ENCODE measurements at regions not wholly inside any gene's neighbourhood (a gene's known extent, or its start where the extent isn't known, plus 50 kb on each side); places are given as distances from the start of the nearest gene placed in this dataset.

DNA sequence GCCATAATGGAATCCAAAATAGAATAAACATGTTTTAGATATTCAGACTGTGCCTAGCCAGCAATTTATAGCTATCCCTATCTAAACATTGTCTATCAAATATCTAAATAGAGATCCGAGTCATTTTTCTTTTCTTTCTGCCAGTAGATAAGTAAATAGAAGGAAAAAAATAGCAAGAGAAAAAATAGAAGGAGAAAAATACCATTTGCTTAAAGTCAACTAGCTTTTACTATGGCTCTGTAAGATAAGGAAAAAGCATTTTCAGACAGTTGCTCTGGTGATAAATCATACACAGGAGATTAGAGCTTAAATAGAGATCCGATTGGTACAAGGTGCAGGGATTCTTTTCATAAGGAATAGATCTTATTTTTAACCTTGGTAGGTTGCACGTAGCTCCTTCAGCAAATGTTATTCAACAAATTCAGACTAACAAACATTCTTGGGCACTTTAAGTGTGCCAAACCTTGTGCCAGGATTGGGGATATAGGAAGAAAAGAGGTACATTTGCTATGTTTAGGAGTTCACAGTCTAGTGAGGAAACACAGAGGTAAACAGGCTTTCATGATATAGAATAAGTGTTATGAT lies 70.1 kb upstream of the CCDC190 start:
- no peak overlapping the region for H3K27ac ChIP-seq (replicated peaks)
- TF ChIP-seq, protein P1, sequence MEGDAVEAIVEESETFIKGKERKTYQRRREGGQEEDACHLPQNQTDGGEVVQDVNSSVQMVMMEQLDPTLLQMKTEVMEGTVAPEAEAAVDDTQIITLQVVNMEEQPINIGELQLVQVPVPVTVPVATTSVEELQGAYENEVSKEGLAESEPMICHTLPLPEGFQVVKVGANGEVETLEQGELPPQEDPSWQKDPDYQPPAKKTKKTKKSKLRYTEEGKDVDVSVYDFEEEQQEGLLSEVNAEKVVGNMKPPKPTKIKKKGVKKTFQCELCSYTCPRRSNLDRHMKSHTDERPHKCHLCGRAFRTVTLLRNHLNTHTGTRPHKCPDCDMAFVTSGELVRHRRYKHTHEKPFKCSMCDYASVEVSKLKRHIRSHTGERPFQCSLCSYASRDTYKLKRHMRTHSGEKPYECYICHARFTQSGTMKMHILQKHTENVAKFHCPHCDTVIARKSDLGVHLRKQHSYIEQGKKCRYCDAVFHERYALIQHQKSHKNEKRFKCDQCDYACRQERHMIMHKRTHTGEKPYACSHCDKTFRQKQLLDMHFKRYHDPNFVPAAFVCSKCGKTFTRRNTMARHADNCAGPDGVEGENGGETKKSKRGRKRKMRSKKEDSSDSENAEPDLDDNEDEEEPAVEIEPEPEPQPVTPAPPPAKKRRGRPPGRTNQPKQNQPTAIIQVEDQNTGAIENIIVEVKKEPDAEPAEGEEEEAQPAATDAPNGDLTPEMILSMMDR (IDR thresholded peaks at IDR 0.05; ENCODE audit: insufficient read depth, low read length) = no peak
- TF ChIP-seq POLR2AphosphoS5 (IDR thresholded peaks at IDR 0.05; ENCODE audit: low read depth) = no peak
- TF ChIP-seq, protein P2, sequence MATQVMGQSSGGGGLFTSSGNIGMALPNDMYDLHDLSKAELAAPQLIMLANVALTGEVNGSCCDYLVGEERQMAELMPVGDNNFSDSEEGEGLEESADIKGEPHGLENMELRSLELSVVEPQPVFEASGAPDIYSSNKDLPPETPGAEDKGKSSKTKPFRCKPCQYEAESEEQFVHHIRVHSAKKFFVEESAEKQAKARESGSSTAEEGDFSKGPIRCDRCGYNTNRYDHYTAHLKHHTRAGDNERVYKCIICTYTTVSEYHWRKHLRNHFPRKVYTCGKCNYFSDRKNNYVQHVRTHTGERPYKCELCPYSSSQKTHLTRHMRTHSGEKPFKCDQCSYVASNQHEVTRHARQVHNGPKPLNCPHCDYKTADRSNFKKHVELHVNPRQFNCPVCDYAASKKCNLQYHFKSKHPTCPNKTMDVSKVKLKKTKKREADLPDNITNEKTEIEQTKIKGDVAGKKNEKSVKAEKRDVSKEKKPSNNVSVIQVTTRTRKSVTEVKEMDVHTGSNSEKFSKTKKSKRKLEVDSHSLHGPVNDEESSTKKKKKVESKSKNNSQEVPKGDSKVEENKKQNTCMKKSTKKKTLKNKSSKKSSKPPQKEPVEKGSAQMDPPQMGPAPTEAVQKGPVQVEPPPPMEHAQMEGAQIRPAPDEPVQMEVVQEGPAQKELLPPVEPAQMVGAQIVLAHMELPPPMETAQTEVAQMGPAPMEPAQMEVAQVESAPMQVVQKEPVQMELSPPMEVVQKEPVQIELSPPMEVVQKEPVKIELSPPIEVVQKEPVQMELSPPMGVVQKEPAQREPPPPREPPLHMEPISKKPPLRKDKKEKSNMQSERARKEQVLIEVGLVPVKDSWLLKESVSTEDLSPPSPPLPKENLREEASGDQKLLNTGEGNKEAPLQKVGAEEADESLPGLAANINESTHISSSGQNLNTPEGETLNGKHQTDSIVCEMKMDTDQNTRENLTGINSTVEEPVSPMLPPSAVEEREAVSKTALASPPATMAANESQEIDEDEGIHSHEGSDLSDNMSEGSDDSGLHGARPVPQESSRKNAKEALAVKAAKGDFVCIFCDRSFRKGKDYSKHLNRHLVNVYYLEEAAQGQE (IDR thresholded peaks at IDR 0.05; ENCODE audit: insufficient replicate concordance, low read depth) = no peak
- TF ChIP-seq GABPA (IDR thresholded peaks at IDR 0.05; ENCODE audit: low read depth) = no peak
- no peak for TF ChIP-seq SPI1 (IDR thresholded peaks at IDR 0.05; ENCODE audit: borderline replicate concordance, low read depth)
- no peak overlapping the region for H3K4me3 ChIP-seq (replicated peaks; ENCODE audit: insufficient read depth, low read length)
- DNase-seq (ENCODE audit: low read depth in 1 of 2, low spot score in 1 of 2) = no peak
- H3K27me3 ChIP-seq (ENCODE audit: insufficient read depth, poor library complexity, severe bottlenecking) = no peaks in the 10 kb centered on the region

DNA sequence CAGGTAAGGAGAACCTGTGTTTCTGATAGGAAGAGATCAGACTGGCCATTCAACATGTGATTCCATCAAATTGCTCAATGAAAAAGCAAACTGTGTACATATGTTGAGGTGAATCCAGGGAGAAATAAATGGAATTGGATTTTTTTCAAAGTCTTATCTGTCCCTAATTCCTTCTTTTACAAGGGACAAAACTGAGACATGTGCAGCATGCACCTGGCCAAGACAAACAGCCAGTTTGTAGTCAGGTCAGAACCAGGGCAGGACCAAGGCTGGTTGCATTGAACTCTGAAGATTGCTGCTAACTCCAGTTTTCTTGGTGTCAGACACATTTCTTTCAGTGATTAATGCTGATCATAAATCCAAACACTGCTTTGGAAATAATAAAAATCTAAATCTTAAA lies 69.6 kb upstream of the CCDC190 start:
- H3K4me3 ChIP-seq (replicated peaks; ENCODE audit: insufficient read depth, low read length) = no peak overlapping the region
- H3K27ac ChIP-seq (replicated peaks) = no peak overlapping the region
- peaks cover 2% of the 10 kb centered on the region for H3K27me3 ChIP-seq (ENCODE audit: insufficient read depth, poor library complexity, severe bottlenecking)
- DNase-seq (ENCODE audit: low read depth in 1 of 2, low spot score in 1 of 2) = no peak
- TF ChIP-seq SPI1 (IDR thresholded peaks at IDR 0.05; ENCODE audit: borderline replicate concordance, low read depth) (no peak), POLR2AphosphoS5 (IDR thresholded peaks at IDR 0.05; ENCODE audit: low read depth) (no peak), GABPA (IDR thresholded peaks at IDR 0.05; ENCODE audit: low read depth) (no peak)
- TF ChIP-seq, protein P1 (IDR thresholded peaks at IDR 0.05; ENCODE audit: insufficient read depth, low read length) = no peak
- TF ChIP-seq, protein P2 (IDR thresholded peaks at IDR 0.05; ENCODE audit: insufficient replicate concordance, low read depth) = no peak

DNA sequence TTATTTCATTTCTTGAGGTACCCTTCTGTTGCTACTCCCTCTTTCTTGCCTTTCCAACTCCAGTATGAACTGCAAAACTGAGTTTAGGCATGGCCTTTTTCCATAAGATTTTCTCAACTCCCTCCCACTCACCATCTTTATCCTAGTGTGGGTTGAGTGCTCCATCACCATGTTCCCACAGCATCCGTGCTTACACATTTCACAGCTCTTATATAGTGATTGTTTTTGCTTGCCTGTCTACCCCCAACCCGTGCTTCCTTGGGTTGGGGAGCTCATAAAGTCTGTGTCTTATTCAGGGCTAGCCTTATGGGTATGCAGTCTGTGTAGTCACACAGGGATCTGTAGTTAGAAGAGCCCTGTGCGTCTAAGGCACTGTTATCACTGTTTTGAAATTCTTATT lies 68.2 kb upstream of the CCDC190 start:
- peaks cover 3% of the 10 kb centered on the region for H3K27me3 ChIP-seq (ENCODE audit: insufficient read depth, poor library complexity, severe bottlenecking)
- no peak overlapping the region for H3K27ac ChIP-seq (replicated peaks)
- no peak overlapping the region for H3K4me3 ChIP-seq (replicated peaks; ENCODE audit: insufficient read depth, low read length)
- TF ChIP-seq, protein P2 (IDR thresholded peaks at IDR 0.05; ENCODE audit: insufficient replicate concordance, low read depth) = no peak
- TF ChIP-seq, protein P1 (IDR thresholded peaks at IDR 0.05; ENCODE audit: insufficient read depth, low read length) = no peak
- TF ChIP-seq POLR2AphosphoS5 (IDR thresholded peaks at IDR 0.05; ENCODE audit: low read depth) (no peak), GABPA (IDR thresholded peaks at IDR 0.05; ENCODE audit: low read depth) (no peak), SPI1 (IDR thresholded peaks at IDR 0.05; ENCODE audit: borderline replicate concordance, low read depth) (no peak)
- no peak for DNase-seq (ENCODE audit: low read depth in 1 of 2, low spot score in 1 of 2)
